Renal cortical epithelial cell (primary cell): ENCODE measurements at regions not wholly inside any gene's neighbourhood (a gene's known extent, or its start where the extent isn't known, plus 50 kb on each side); places are given as distances from the start of the nearest gene placed in this dataset.
"Not testable (repeated sequence)": the region's sequence is repeated elsewhere in the genome, so short reads cannot be mapped to it uniquely, and the experiment has no call there.

Source experiments
- DNase-seq: peaks from one replicate; pipeline ENCODE4 v3.0.0-alpha.2; 2011; ENCODE audit warnings: low read depth

DNA sequence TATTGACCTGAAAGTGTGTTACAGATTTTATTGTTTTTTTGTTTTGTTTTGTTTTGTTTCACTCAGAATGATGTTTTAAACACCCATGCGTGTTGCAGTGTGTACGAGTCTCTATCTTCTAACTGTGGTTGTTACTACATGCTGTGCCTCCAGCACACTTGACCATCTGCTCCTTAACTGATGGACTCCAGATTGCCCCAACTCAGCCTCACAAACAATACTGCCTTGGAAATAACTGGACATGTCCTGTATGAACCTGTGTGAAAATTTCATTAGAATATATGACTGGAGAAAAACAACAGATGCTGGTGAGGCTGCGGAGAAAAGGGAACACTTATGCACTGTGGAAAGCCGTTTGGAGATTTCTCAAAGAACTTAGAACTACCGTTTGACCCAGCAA, 68.7 kb upstream of the HAND1 start:
- DNase-seq, result no peak

DNA sequence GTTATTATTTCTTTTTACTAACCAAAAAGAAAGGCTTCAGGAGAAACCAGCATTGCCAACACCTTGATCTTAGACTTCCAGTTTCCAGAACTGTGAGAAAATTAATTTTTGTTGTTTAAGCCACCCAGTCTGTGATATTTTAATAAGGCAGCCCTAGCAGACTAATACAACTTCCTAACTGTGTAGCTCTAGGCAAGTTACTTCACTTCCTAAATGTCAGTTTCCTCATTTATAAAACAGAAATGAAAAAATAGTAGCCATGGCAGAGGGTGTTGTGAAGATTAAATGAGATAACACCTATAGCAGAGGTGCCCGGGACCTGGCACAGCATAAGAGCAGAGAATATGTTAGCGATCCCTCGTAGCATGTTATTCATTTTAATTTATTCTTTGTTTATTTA, 66.6 kb upstream of the HAND1 start:
- DNase-seq, result no peak

- DNase-seq, result peak; percentile 13
Observed at GRCh38 chr5:154543380-154543779, 65.4 kb upstream of the HAND1 start.

GRCh38 chr5:154542581-154542980, 64.6 kb upstream of the HAND1 start:
- no peak for DNase-seq

GRCh38 chr5:154542000-154542399, 64.0 kb upstream of the HAND1 start:
- DNase-seq, result no peak

GRCh38 chr5:154541553-154541952, 63.5 kb upstream of the HAND1 start:
- no peak for DNase-seq

DNA sequence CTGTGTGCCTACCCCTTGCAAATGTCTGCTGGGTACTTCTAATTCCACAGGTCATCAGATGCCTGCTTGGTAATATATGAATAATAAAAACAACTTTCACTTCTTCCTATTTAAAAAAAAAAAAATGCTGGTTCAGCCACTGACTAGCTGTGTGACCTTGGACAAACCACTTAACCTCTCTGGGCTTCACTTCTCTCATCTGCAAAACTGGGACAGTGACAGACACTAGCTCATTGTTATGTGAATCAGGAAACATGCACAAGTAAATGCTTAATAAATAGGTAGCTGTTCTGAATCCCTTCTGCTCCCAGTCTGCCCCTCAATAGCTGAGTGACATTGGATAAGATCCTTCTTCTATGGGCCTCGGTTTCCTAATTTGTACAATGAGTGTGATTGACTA, 62.6 kb upstream of the HAND1 start:
- DNase-seq, result no peak

DNA sequence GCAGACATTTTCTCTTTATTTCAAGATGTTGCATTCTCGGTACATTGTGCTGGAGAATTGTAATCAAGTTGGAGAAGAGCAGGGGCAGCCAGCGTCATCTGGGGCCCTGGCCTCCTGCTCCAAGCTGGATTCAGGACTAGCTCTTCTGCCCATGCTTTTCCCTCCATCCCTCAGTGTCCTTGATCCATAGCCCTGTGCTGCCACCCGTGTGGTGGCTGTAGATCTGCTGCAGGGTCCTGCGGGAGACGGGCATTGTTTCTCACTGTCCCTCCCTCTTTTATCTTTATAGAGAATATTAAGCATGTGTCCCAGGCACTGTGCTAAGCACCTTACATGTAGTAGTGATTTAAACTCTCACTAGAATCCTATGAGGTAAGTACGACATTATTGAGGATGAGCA, 60.5 kb upstream of the HAND1 start:
- DNase-seq, result no peak

GRCh38 chr5:154536439-154536838, 58.4 kb upstream of the HAND1 start:
- not testable (repeated sequence) for DNase-seq

- DNase-seq, result no peak
Observed at GRCh38 chr5:154535535-154535934, 57.5 kb upstream of the HAND1 start.

DNA sequence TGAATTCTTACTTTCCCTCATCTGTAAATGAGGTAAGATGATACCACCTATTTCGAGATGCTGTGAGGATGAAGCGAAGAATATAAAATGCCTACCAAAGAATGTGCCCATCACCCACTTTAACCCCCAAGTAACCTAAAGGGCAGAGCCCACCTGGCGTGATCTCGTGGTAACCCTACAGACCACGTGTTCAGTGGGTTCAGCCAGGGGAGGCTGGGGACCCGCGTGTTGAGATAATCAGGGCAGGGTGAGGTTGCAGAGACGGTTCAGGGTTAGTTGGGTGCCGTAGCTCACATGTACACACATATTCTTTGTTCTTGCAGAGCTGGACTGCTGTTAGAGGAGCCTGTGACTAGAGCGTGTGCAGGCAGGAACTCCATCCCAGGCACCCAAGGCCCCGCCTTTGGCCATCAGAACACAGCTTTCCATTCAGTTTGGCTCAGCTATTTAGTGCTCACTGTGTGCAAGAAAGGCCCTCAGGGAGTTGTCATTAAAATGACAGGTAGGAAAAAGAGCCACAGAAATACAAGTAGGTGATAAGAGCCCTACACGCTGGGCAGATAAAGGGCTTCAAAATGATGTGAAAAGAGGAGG, 56.5 kb upstream of the HAND1 start:
- no peak for DNase-seq

DNA sequence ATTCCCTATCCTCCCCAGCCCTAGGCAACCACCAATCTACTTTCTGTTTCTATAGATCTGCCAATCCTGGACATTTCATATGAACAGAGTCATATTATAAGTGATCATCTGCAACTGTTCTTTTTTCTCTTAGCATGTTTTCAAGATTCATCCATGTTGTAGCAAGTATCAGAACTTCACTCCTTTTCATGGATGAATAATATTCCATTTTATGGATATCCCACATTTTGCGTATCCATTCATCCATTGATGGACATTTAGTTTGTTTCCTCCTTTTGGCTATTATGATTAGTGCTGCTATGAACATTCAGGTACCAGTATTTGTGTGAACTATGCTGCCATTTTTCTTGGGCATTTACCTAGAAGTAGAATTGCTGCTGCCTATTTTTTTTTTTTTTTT, 51.3 kb upstream of the HAND1 start:
- no peak for DNase-seq

- DNase-seq, result no peak
Observed at GRCh38 chr5:154528005-154528594, 50.1 kb upstream of the HAND1 start.
